ENCODE measurements at regions not wholly inside any gene's neighbourhood (a gene's known extent, or its start where the extent isn't known, plus 50 kb on each side); places are given as distances from the start of the nearest gene placed in this dataset.

GRCh38 chr2:120829633-120830025 lies 94.0 kb downstream of the GLI2 start:
- TF ChIP-seq, protein P1, sequence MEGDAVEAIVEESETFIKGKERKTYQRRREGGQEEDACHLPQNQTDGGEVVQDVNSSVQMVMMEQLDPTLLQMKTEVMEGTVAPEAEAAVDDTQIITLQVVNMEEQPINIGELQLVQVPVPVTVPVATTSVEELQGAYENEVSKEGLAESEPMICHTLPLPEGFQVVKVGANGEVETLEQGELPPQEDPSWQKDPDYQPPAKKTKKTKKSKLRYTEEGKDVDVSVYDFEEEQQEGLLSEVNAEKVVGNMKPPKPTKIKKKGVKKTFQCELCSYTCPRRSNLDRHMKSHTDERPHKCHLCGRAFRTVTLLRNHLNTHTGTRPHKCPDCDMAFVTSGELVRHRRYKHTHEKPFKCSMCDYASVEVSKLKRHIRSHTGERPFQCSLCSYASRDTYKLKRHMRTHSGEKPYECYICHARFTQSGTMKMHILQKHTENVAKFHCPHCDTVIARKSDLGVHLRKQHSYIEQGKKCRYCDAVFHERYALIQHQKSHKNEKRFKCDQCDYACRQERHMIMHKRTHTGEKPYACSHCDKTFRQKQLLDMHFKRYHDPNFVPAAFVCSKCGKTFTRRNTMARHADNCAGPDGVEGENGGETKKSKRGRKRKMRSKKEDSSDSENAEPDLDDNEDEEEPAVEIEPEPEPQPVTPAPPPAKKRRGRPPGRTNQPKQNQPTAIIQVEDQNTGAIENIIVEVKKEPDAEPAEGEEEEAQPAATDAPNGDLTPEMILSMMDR (IDR thresholded peaks at IDR 0.05; ENCODE audit: extremely low read depth, missing control alignments): no peak
- no peak for DNase-seq (ENCODE audit: low spot score)

- TF ChIP-seq, protein P1 (IDR thresholded peaks at IDR 0.05; ENCODE audit: extremely low read depth, missing control alignments): no peak
- no peak for DNase-seq (ENCODE audit: low spot score)
Observed at GRCh38 chr2:120830096-120830830, 94.6 kb downstream of the GLI2 start.

GRCh38 chr2:120831086-120831485 lies 95.4 kb downstream of the GLI2 start:
- TF ChIP-seq, protein P1 (IDR thresholded peaks at IDR 0.05; ENCODE audit: extremely low read depth, missing control alignments): no peak
- DNase-seq (ENCODE audit: low spot score): no peak

GRCh38 chr2:120831891-120832290 lies 96.2 kb downstream of the GLI2 start:
- TF ChIP-seq, protein P1 (IDR thresholded peaks at IDR 0.05; ENCODE audit: extremely low read depth, missing control alignments): no peak
- no peak for DNase-seq (ENCODE audit: low spot score)

DNA sequence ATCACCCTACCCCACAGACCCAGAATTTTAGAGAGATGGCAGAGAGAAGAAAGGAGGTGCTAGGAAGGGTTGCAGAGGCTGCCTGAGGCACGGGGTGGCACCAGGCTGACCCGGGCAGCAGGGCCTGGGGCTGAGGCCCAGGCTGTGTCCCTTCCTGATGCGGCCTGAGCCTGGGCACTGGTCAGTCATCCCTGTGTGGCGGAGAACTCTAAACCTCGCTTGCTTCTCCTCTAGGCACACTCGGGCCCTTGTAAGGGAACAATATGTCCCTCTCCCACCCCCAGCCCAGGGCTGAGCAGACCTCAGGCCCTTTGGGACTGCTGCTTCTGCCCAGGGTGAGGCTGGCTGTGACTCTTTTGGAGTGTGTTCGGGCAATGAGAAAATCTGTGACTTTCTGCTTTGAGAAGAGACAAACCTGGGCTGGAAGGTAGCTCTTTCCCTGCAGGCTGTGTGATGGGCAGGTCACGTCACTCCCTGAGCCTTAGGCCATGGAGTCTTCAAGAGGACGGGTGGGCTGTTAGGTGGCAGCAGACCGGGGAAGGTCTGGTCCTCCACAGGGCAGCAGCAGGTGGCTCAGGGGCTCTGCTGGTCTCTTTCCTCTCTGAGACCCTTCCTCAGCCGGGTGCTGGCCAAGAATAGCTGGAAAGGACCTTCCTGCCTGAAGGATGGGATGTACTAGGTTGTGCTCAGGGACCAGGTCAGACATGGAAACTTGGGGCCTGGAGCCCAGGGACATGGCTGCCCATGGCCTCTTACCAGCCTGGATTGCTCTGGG lies 96.8 kb downstream of the GLI2 start:
- TF ChIP-seq, protein P1 (IDR thresholded peaks at IDR 0.05; ENCODE audit: extremely low read depth, missing control alignments): no peak
- no peak for DNase-seq (ENCODE audit: low spot score)

DNA sequence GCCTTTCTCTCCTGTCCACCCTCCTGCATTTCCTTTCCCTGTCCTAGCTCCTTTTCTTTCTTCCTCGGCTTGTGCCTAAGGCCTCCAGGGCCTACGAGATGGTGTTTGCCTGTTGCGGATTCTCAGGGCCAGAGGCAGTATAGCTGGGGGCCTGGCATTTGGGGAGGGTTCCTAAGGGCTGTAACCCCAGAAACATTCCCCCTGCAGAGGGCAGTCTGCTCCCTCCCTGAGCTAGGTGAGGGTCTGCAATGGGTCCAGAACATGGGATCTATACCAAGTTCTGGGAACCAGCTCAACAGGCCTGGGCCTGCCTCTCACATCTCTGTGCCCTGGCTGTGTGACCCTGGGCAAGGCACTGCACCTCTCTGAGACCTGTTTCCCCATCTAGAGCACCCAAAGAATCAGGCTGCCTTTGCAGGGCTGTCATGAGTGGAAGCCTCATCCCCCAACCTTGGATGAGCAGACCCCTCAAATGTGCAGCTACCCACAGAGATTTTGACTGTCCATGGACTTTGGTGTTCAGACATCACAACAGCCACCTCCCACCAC lies 97.5 kb downstream of the GLI2 start:
- DNase-seq (ENCODE audit: low spot score): no peak
- TF ChIP-seq, protein P1 (IDR thresholded peaks at IDR 0.05; ENCODE audit: extremely low read depth, missing control alignments): no peak

GRCh38 chr2:120834206-120834605 lies 98.5 kb downstream of the GLI2 start:
- DNase-seq (ENCODE audit: low spot score): no peak
- TF ChIP-seq, protein P1 (IDR thresholded peaks at IDR 0.05; ENCODE audit: extremely low read depth, missing control alignments): no peak

All from GM20000 (cell line).